Astrocyte of the cerebellum (primary cell): ENCODE measurements at regions not wholly inside any gene's neighbourhood (a gene's known extent, or its start where the extent isn't known, plus 50 kb on each side); places are given as distances from the start of the nearest gene placed in this dataset.

Experiments used
- DNase-seq: peaks from one replicate; pipeline ENCODE4 v3.0.0-alpha.2; 2011; ENCODE audit warnings: low read depth
- H3K4me3 ChIP-seq: 2 replicates; pipeline ENCODE4 v1.5.1; 2011; ENCODE audit warnings: mild to moderate bottlenecking, low read depth, low read length, moderate library complexity
- in situ Hi-C: cut with HindIII; loops from 2 replicates; pipeline ENCODE4 v1.10.0; 2017; ENCODE audit warnings: low sequenced_read_pairs
- TF ChIP-seq, protein P1 (sequence below): IDR thresholded peaks from 2 replicates; pipeline ENCODE4 v1.5.1; 2012; ENCODE audit warnings: low read length, low read depth, moderate library complexity, mild to moderate bottlenecking; ENCODE audit errors: missing control alignments

- in situ Hi-C loops, result no loop called here
- DNase-seq, result peak; percentile 20
- TF ChIP-seq, protein P1, sequence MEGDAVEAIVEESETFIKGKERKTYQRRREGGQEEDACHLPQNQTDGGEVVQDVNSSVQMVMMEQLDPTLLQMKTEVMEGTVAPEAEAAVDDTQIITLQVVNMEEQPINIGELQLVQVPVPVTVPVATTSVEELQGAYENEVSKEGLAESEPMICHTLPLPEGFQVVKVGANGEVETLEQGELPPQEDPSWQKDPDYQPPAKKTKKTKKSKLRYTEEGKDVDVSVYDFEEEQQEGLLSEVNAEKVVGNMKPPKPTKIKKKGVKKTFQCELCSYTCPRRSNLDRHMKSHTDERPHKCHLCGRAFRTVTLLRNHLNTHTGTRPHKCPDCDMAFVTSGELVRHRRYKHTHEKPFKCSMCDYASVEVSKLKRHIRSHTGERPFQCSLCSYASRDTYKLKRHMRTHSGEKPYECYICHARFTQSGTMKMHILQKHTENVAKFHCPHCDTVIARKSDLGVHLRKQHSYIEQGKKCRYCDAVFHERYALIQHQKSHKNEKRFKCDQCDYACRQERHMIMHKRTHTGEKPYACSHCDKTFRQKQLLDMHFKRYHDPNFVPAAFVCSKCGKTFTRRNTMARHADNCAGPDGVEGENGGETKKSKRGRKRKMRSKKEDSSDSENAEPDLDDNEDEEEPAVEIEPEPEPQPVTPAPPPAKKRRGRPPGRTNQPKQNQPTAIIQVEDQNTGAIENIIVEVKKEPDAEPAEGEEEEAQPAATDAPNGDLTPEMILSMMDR, result no peak
- no peak overlapping the region for H3K4me3 ChIP-seq
These were observed 199.1 kb downstream of the GLI2 start for GRCh38 chr2:120934574-120935338.

- TF ChIP-seq, protein P1, result no peak
These were observed 200.0 kb downstream of the GLI2 start for GRCh38 chr2:120935339-120936313.

DNA sequence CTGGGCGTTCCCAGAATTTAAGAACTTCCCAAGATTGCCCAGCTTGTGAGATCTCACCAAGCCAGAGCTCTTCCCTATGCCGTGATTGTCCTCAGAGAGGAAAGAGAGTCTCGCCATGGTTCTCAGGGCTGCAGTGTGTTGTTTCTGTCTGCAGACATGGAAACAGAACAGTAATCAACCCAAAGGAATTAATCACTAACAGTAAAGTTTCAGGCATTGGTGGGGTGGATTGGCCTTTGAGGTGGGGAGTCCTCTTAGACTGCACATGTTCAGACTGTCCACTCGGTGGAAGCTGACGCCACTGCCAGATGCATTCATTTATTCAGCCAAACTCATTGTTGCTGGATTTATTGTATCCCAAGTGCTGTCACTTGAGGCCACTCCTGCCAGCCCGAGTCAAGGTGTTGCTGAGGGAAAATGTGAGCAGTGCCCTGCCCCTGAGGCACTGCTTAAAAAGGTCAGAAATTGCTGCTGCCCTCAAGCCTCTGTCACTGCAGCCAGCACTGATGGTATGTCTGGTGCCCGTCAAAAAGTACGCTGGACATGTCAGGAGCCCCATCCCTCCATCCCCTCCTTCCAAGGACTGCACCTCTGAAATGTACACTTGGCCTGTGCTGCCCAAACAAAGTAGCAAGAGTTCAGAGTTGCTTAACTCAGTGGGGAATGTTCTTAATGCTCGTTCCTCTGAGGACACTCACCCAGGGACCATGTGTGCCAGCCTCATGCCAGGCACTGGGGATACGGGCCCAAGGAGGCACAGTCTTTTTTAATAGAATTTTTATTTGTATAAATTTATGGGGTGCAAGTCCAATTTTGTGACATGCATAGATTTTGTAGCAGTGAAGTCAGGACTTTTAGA lies 201.0 kb downstream of the GLI2 start:
- TF ChIP-seq, protein P1, result no peak
- no peak for DNase-seq
- H3K4me3 ChIP-seq, result no peak overlapping the region
- in situ Hi-C loops, result no loop called here

More at GRCh38 chr2:120935339-120936313, 200.0 kb downstream of the GLI2 start:
- in situ Hi-C loops, result no loop called here
- no peak overlapping the region for H3K4me3 ChIP-seq
- no peak for DNase-seq

- no peak overlapping the region for H3K4me3 ChIP-seq
- TF ChIP-seq, protein P1, result no peak
- in situ Hi-C loops, result no loop called here
- peak; percentile 63 for DNase-seq
These were observed 202.0 kb downstream of the GLI2 start for GRCh38 chr2:120937686-120938044.

DNA sequence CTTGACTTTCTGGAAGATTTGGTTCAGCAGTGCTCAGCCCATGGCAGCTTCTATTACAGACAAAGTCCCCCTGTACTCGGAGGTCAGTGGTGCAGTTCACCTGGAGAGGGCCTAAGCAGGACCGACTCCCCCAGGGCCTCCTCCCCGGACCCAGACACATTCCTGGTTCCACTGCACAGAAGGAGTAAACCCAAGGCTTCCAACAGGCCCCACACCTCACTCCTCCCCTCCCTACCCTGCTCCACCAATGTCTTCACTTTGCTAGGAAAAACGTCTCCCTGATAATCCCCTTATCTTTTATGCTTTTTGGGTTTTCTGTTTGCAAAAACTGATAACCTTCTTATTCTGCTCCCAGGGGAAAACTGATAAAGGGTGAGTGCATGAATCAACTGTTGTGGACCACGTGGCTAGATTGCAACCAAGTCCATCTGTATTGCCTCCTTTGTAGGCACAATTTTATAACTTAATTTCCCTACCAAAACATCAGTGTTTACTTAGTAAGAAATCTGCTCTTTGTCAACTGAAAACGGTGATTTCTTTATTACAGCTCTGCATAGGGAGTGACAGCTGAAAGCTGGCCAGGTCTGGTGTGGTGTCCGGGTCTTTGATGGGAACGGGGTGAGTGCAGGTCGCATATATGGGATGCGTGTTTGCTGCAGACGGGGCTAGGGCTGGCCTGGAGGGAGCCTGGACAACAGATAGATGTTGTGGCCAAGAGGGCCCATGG lies 202.5 kb downstream of the GLI2 start:
- no peak for DNase-seq
- in situ Hi-C loops, result no loop called here
- TF ChIP-seq, protein P1, result no peak
- H3K4me3 ChIP-seq, result no peak overlapping the region
